Mesendoderm (in vitro differentiated cells): ENCODE measurements at regions not wholly inside any gene's neighbourhood (a gene's known extent, or its start where the extent isn't known, plus 50 kb on each side); places are given as distances from the start of the nearest gene placed in this dataset.
A peak's percentile ranks its signal among the peaks of the same experiment; 100 is the strongest.

Source experiments
- DNase-seq: peaks from one replicate; pipeline ENCODE4 v3.0.0; 2013
- H2AK5ac ChIP-seq: 2 replicates; pipeline ENCODE4 v1.6.1; 2013; ENCODE audit warnings: low read length, inconsistent platforms
- H2BK120ac ChIP-seq: 2 replicates; pipeline ENCODE4 v1.6.1; 2013; ENCODE audit warnings: low read depth, mild to moderate bottlenecking, low read length, moderate library complexity, mixed read lengths
- H2BK15ac ChIP-seq: replicated peaks from 2 replicates; pipeline ENCODE4 v1.6.1; 2013; ENCODE audit warnings: low read depth, mild to moderate bottlenecking, moderate library complexity
- H2BK5ac ChIP-seq: 2 replicates; pipeline ENCODE4 v1.6.1; 2013; ENCODE audit warnings: low read length, inconsistent platforms
- H3K18ac ChIP-seq: 2 replicates; pipeline ENCODE4 v1.6.1; 2013; ENCODE audit warnings: mild to moderate bottlenecking, low read length, mixed read lengths
- H3K23ac ChIP-seq: one replicate; pipeline ENCODE4 v1.6.1; 2013; ENCODE audit warnings: low read length
- H3K27ac ChIP-seq: 2 replicates; pipeline ENCODE4 v1.5.1; 2013; ENCODE audit warnings: low read depth, mild to moderate bottlenecking, inconsistent platforms, low read length, moderate library complexity
- H3K27me3 ChIP-seq: 2 replicates; pipeline ENCODE4 v1.6.1; 2013; ENCODE audit warnings: low read length, control low read depth, mild to moderate bottlenecking, inconsistent platforms; ENCODE audit not compliant: insufficient read depth, poor library complexity
- H3K36me3 ChIP-seq: 2 replicates; pipeline ENCODE4 v1.6.1; 2013; ENCODE audit warnings: low read length, inconsistent platforms; ENCODE audit not compliant: control insufficient read depth, insufficient read depth
- H3K4ac ChIP-seq: one replicate; pipeline ENCODE4 v1.6.1; 2013; ENCODE audit warnings: low read depth, mild to moderate bottlenecking, low read length, moderate library complexity
- H3K4me1 ChIP-seq: 2 replicates; pipeline ENCODE4 v1.6.1; 2013; ENCODE audit warnings: low read depth, low read length, inconsistent platforms; ENCODE audit not compliant: control insufficient read depth
- H3K4me2 ChIP-seq: 2 replicates; pipeline ENCODE4 v1.6.1; 2013; ENCODE audit warnings: low read length
- H3K4me3 ChIP-seq: 2 replicates; pipeline ENCODE4 v1.5.1; 2013; ENCODE audit warnings: mild to moderate bottlenecking, low read length
- H3K56ac ChIP-seq: one replicate; pipeline ENCODE4 v1.6.1; 2013; ENCODE audit warnings: low read length
- H3K79me1 ChIP-seq: 2 replicates; pipeline ENCODE4 v1.6.1; 2013; ENCODE audit warnings: low read length, inconsistent platforms
- H3K79me2 ChIP-seq: 2 replicates; pipeline ENCODE4 v1.6.1; 2013; ENCODE audit warnings: mild to moderate bottlenecking, low read length; ENCODE audit not compliant: control insufficient read depth, insufficient read depth
- H3K9ac ChIP-seq: 2 replicates; pipeline ENCODE4 v1.6.1; 2013; ENCODE audit warnings: low read length, inconsistent platforms
- H4K5ac ChIP-seq: one replicate; pipeline ENCODE4 v1.6.1; 2013; ENCODE audit warnings: low read length
- H4K8ac ChIP-seq: one replicate; pipeline ENCODE4 v1.6.1; 2013; ENCODE audit warnings: low read depth, mild to moderate bottlenecking, control low read depth, low read length, moderate library complexity
- WGBS: extraction: QIAGEN DNeasy Blood & Tissue Kit; methylation state at CpG from one replicate; pipeline ENCODE4 v1.1.7; 2013; ENCODE audit warnings: low lambda C conversion rate, missing lambda C conversion rate; ENCODE audit not compliant: insufficient coverage; ENCODE audit errors: extremely low coverage; 5-methylcytosine and 5-hydroxymethylcytosine counted together

GRCh38 chr1:94769551-94769950 is 50.6 kb upstream of the SLC44A3 start:
- H3K18ac ChIP-seq = no peak overlapping the region
- WGBS = no CpG with 5 or more reads among the region's 1 CpG
- no peak overlapping the region for H3K56ac ChIP-seq
- no peak overlapping the region for H3K4ac ChIP-seq
- H3K4me2 ChIP-seq = no peak overlapping the region
- no peak overlapping the region for H4K5ac ChIP-seq
- H2AK5ac ChIP-seq = no peak overlapping the region
- no peak overlapping the region for H3K9ac ChIP-seq
- H3K79me1 ChIP-seq = no peaks in the 10 kb centered on the region
- no peak overlapping the region for H3K4me3 ChIP-seq
- no peak for DNase-seq
- H3K23ac ChIP-seq = no peak overlapping the region
- H3K79me2 ChIP-seq = no peaks in the 10 kb centered on the region
- H2BK120ac ChIP-seq = no peak overlapping the region
- peaks cover 11% of the 10 kb centered on the region for H3K4me1 ChIP-seq
- H3K27me3 ChIP-seq = no peaks in the 10 kb centered on the region
- no peak overlapping the region for H4K8ac ChIP-seq
- no peak overlapping the region for H2BK5ac ChIP-seq
- no peaks in the 10 kb centered on the region for H3K36me3 ChIP-seq
- H3K27ac ChIP-seq = no peak overlapping the region
- no peak overlapping the region for H2BK15ac ChIP-seq

DNA sequence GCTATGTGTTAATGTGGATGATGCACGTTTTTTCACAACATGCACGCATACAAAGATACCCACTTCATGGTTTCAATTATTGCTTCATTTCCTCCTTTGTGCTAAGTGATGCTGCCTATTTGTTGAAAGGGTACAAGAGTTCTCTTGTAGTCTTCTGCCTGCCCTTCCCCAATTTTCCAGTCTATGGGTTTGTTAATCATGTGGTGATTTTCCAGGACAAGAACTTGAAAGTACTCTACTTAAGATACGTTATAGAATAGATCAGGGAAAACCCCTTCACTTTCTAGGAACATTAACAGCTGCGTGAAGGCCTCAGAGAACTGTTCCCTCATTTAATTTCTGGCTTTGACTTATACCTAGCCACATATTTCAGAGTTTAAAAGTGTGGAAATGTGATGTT is 52.1 kb upstream of the SLC44A3 start:
- no peak overlapping the region for H3K9ac ChIP-seq
- no peak overlapping the region for H3K56ac ChIP-seq
- no peak overlapping the region for H3K23ac ChIP-seq
- no peak overlapping the region for H3K4me2 ChIP-seq
- H3K18ac ChIP-seq = no peak overlapping the region
- H3K4me1 ChIP-seq = peaks cover 3% of the 10 kb centered on the region
- no peak overlapping the region for H3K4me3 ChIP-seq
- H4K5ac ChIP-seq = no peak overlapping the region
- no peak overlapping the region for H2AK5ac ChIP-seq
- no CpG with 5 or more reads among the region's 4 CpGs for WGBS
- DNase-seq = no peak
- H3K27ac ChIP-seq = no peak overlapping the region
- H2BK15ac ChIP-seq = no peak overlapping the region
- H2BK5ac ChIP-seq = no peak overlapping the region
- H4K8ac ChIP-seq = no peak overlapping the region
- H3K36me3 ChIP-seq = no peaks in the 10 kb centered on the region
- no peaks in the 10 kb centered on the region for H3K79me1 ChIP-seq
- no peak overlapping the region for H3K4ac ChIP-seq
- no peak overlapping the region for H2BK120ac ChIP-seq
- H3K27me3 ChIP-seq = no peaks in the 10 kb centered on the region
- H3K79me2 ChIP-seq = no peaks in the 10 kb centered on the region

GRCh38 chr1:94765958-94766357 is 54.2 kb upstream of the SLC44A3 start:
- H2BK5ac ChIP-seq = no peak overlapping the region
- H3K18ac ChIP-seq = no peak overlapping the region
- no peaks in the 10 kb centered on the region for H3K79me2 ChIP-seq
- no peaks in the 10 kb centered on the region for H3K79me1 ChIP-seq
- no peaks in the 10 kb centered on the region for H3K4me1 ChIP-seq
- no peak overlapping the region for H2AK5ac ChIP-seq
- H3K4me2 ChIP-seq = no peak overlapping the region
- H2BK120ac ChIP-seq = no peak overlapping the region
- no peak overlapping the region for H3K27ac ChIP-seq
- no peak overlapping the region for H2BK15ac ChIP-seq
- no peak overlapping the region for H3K9ac ChIP-seq
- no peak overlapping the region for H3K23ac ChIP-seq
- H3K4ac ChIP-seq = no peak overlapping the region
- H4K8ac ChIP-seq = no peak overlapping the region
- H3K4me3 ChIP-seq = no peak overlapping the region
- no CpG with 5 or more reads among the region's 3 CpGs for WGBS
- no peak overlapping the region for H4K5ac ChIP-seq
- no peak overlapping the region for H3K56ac ChIP-seq
- H3K36me3 ChIP-seq = no peaks in the 10 kb centered on the region
- DNase-seq = no peak
- no peaks in the 10 kb centered on the region for H3K27me3 ChIP-seq

GRCh38 chr1:94759188-94759587 is 61.0 kb upstream of the SLC44A3 start:
- Histone ChIP-seq H2AK5ac (no peak overlapping the region), H3K36me3 (no peaks in the 10 kb centered on the region), H3K27ac (no peak overlapping the region), H3K18ac (no peak overlapping the region), H3K27me3 (no peaks in the 10 kb centered on the region), H2BK15ac (no peak overlapping the region), H3K56ac (no peak overlapping the region), H3K4ac (no peak overlapping the region), H3K79me1 (no peaks in the 10 kb centered on the region), H4K8ac (no peak overlapping the region), H3K23ac (no peak overlapping the region), H3K79me2 (no peaks in the 10 kb centered on the region), H3K4me1 (peaks cover 5% of the 10 kb centered on the region), H4K5ac (no peak overlapping the region), H3K4me3 (no peak overlapping the region), H2BK5ac (no peak overlapping the region), H3K9ac (no peak overlapping the region), H2BK120ac (no peak overlapping the region), H3K4me2 (no peak overlapping the region)
- no peak for DNase-seq

- H2BK15ac ChIP-seq = no peak overlapping the region
- no peaks in the 10 kb centered on the region for H3K36me3 ChIP-seq
- H3K79me1 ChIP-seq = no peaks in the 10 kb centered on the region
- H3K27ac ChIP-seq = no peak overlapping the region
- DNase-seq = peak; percentile 62
- peaks cover 5% of the 10 kb centered on the region for H3K4me1 ChIP-seq
- no peak overlapping the region for H3K18ac ChIP-seq
- H3K23ac ChIP-seq = no peak overlapping the region
- no peaks in the 10 kb centered on the region for H3K79me2 ChIP-seq
- no peak overlapping the region for H3K4ac ChIP-seq
- no CpG with 5 or more reads among the region's 7 CpGs for WGBS
- H3K4me2 ChIP-seq = no peak overlapping the region
- H2AK5ac ChIP-seq = no peak overlapping the region
- no peak overlapping the region for H2BK5ac ChIP-seq
- no peak overlapping the region for H3K56ac ChIP-seq
- H3K9ac ChIP-seq = no peak overlapping the region
- no peak overlapping the region for H2BK120ac ChIP-seq
- no peak overlapping the region for H4K8ac ChIP-seq
- H3K4me3 ChIP-seq = no peak overlapping the region
- H3K27me3 ChIP-seq = no peaks in the 10 kb centered on the region
- H4K5ac ChIP-seq = no peak overlapping the region
Measured at GRCh38 chr1:94757931-94758330, 62.2 kb upstream of the SLC44A3 start.

GRCh38 chr1:94755675-94756074 is 64.5 kb upstream of the SLC44A3 start:
- no CpG with 5 or more reads among the region's 7 CpGs for WGBS
- DNase-seq = peak; percentile 88
- no peak overlapping the region for H3K9ac ChIP-seq
- H3K56ac ChIP-seq = peak overlapping the region; percentile 46
- H3K36me3 ChIP-seq = no peaks in the 10 kb centered on the region
- H2BK15ac ChIP-seq = no peak overlapping the region
- no peak overlapping the region for H4K8ac ChIP-seq
- H4K5ac ChIP-seq = no peak overlapping the region
- H3K4me2 ChIP-seq = no peak overlapping the region
- no peaks in the 10 kb centered on the region for H3K27me3 ChIP-seq
- peaks cover 5% of the 10 kb centered on the region for H3K4me1 ChIP-seq
- H3K4ac ChIP-seq = peak overlapping the region; percentile 93
- no peak overlapping the region for H3K23ac ChIP-seq
- no peaks in the 10 kb centered on the region for H3K79me2 ChIP-seq
- no peak overlapping the region for H2BK120ac ChIP-seq
- H2BK5ac ChIP-seq = peak overlapping the region; percentile 64
- no peak overlapping the region for H3K4me3 ChIP-seq
- no peaks in the 10 kb centered on the region for H3K79me1 ChIP-seq
- no peak overlapping the region for H3K18ac ChIP-seq
- no peak overlapping the region for H2AK5ac ChIP-seq
- peak overlapping the region; percentile 39 for H3K27ac ChIP-seq
